H1 (cell line): ENCODE measurements at regions not wholly inside any gene's neighbourhood (a gene's known extent, or its start where the extent isn't known, plus 50 kb on each side); places are given as distances from the start of the nearest gene placed in this dataset.

ENCODE experiments used
- CTCF ChIA-PET: fragments of 300-600 bp; sonication (Branson Sonifier 250); formaldehyde crosslinking; loops from one replicate; lab custom pipeline; 2021; ENCODE audit not compliant: partially characterized antibody; lab: Charles Lee
- POLR2A ChIA-PET: fragments of 300-600 bp; sonication (Branson Sonifier 250); formaldehyde crosslinking; loops from one replicate; lab custom pipeline; 2021; ENCODE audit warnings: inconsistent platforms; ENCODE audit not compliant: partially characterized antibody; lab: Charles Lee
- DNase-seq, 2 experiments: peaks; one replicate each; pipeline versions ENCODE4 v3.0.0 to v3.0.0-alpha.2; 2010 to 2022; ENCODE audit warnings: low spot score in 2 of 2, low read depth in 1 of 2, mixed read lengths in 1 of 2
- FAIRE-seq: peaks from 2 replicates; lab custom pipeline; 2011; peaks lifted over from hg19 to GRCh38; lab: Jason Lieb, UNC
- H2AFZ ChIP-seq: 2 replicates; pipeline ENCODE4 v1.8.1; 2012; ENCODE audit warnings: low read length, inconsistent platforms
- H2AK5ac ChIP-seq: 2 replicates; pipeline ENCODE4 v1.6.1; 2013; ENCODE audit warnings: low read depth, low read length
- H2BK120ac ChIP-seq: replicated peaks from 2 replicates; pipeline ENCODE3; 2013; ENCODE audit warnings: low read depth, low read length, inconsistent platforms
- H2BK12ac ChIP-seq: 2 replicates; pipeline ENCODE4 v1.6.1; 2013; ENCODE audit warnings: low read depth, low read length
- H2BK15ac ChIP-seq: 2 replicates; pipeline ENCODE4 v1.6.1; 2013; ENCODE audit warnings: low read length
- H2BK20ac ChIP-seq: 2 replicates; pipeline ENCODE4 v1.6.1; 2013; ENCODE audit warnings: low read length
- H2BK5ac ChIP-seq: 2 replicates; pipeline ENCODE4 v1.6.1; 2013; ENCODE audit warnings: low read depth, low read length
- H3K14ac ChIP-seq: 2 replicates; pipeline ENCODE4 v1.6.1; 2013; ENCODE audit warnings: inconsistent platforms; ENCODE audit not compliant: insufficient read length
- H3K18ac ChIP-seq: 2 replicates; pipeline ENCODE4 v1.6.1; 2013; ENCODE audit warnings: low read length; ENCODE audit errors: extremely low read depth
- H3K23ac ChIP-seq: 2 replicates; pipeline ENCODE4 v1.6.1; 2013; ENCODE audit warnings: inconsistent platforms; ENCODE audit not compliant: insufficient read length
- H3K23me2 ChIP-seq: 2 replicates; pipeline ENCODE4 v1.6.1; 2013; ENCODE audit warnings: low read depth, low read length
- H3K27ac ChIP-seq: 2 replicates; pipeline ENCODE4 v1.6.1; 2011; ENCODE audit warnings: low read depth, low read length, inconsistent platforms
- H3K27me3 ChIP-seq, 4 experiments: replicated peaks in 1 of 4; 1 replicate in 1 of 4; 2 replicates in 3 of 4; pipeline versions ENCODE4 v1.6.1 to v1.8.1; 2011 to 2013; ENCODE audit warnings: low read length in 3 of 4, mild to moderate bottlenecking in 3 of 4, inconsistent platforms in 2 of 4, mixed read lengths in 2 of 4, moderate library complexity in 1 of 4; ENCODE audit not compliant: control insufficient read depth in 3 of 4, insufficient read depth in 3 of 4; ENCODE audit errors: extremely low read depth in 1 of 4
- H3K36me3 ChIP-seq, 4 experiments: 2 replicates each; pipeline versions ENCODE4 v1.6.1 to v1.8.1; 2011 to 2013; ENCODE audit warnings: mild to moderate bottlenecking in 4 of 4, low read length in 3 of 4, moderate library complexity in 2 of 4, control low read depth in 1 of 4, inconsistent platforms in 1 of 4; ENCODE audit not compliant: insufficient read depth in 4 of 4, control insufficient read depth in 2 of 4
- H3K4ac ChIP-seq: replicated peaks from 2 replicates; pipeline ENCODE3; 2013; ENCODE audit warnings: low read length, low read depth, mixed read lengths, inconsistent platforms; ENCODE audit not compliant: insufficient read length
- H3K4me1 ChIP-seq, 4 experiments: replicated peaks in 1 of 4; 1 replicate in 1 of 4; 2 replicates in 3 of 4; pipeline versions ENCODE4 v1.6.1 to v1.8.1; 2011 to 2013; ENCODE audit warnings: low read length in 3 of 4, inconsistent platforms in 2 of 4, mixed read lengths in 1 of 4; ENCODE audit not compliant: insufficient read depth in 4 of 4, control insufficient read depth in 3 of 4
- H3K4me2 ChIP-seq, 2 experiments: 2 replicates each; pipeline versions ENCODE4 v1.6.1 to v1.8.1; 2011 to 2013; ENCODE audit warnings: low read depth in 2 of 2, low read length in 2 of 2, control low read depth in 1 of 2, inconsistent platforms in 1 of 2, mild to moderate bottlenecking in 1 of 2; ENCODE audit not compliant: insufficient read depth in 1 of 2
- H3K4me3 ChIP-seq, 4 experiments: fragments of 200-600, 300-600 bp in 1 of 4; sonication (generic), shearing (Covaris generic), sonication (Bioruptor Twin) in 1 of 4; 2 replicates each; pipeline versions ENCODE4 v1.5.1 to v1.8.1; 2011 to 2016; ENCODE audit warnings: low read length in 4 of 4, low read depth in 3 of 4, control low read depth in 2 of 4, inconsistent platforms in 2 of 4, mild to moderate bottlenecking in 2 of 4, mixed read lengths in 1 of 4, moderate library complexity in 1 of 4; ENCODE audit not compliant: insufficient read depth in 2 of 4; ENCODE audit errors: extremely low read depth in 1 of 4
- H3K56ac ChIP-seq: replicated peaks from 2 replicates; pipeline ENCODE3; 2013; ENCODE audit warnings: low read depth, mild to moderate bottlenecking, mixed read lengths, low read length, inconsistent platforms; ENCODE audit not compliant: insufficient read length
- H3K79me1 ChIP-seq: 2 replicates; pipeline ENCODE4 v1.6.1; 2013; ENCODE audit warnings: low read depth, low read length, control low read depth
- H3K79me2 ChIP-seq, 2 experiments: 2 replicates each; pipeline versions ENCODE4 v1.6.1 to v1.8.1; 2012 to 2013; ENCODE audit warnings: low read length in 2 of 2, mild to moderate bottlenecking in 2 of 2, inconsistent platforms in 1 of 2; ENCODE audit not compliant: insufficient read depth in 2 of 2, control insufficient read depth in 1 of 2
- H3K9ac ChIP-seq, 4 experiments: replicated peaks in 1 of 4; 1 replicate in 1 of 4; 2 replicates in 3 of 4; pipeline versions ENCODE4 v1.6.1 to v1.8.1; 2011 to 2013; ENCODE audit warnings: low read depth in 3 of 4, low read length in 3 of 4, control low read depth in 2 of 4, mild to moderate bottlenecking in 2 of 4, moderate library complexity in 2 of 4, inconsistent platforms in 1 of 4; ENCODE audit errors: extremely low read depth in 1 of 4
- H3K9me3 ChIP-seq, 2 experiments: 2 replicates each; pipeline versions ENCODE4 v1.6.1 to v1.8.1; 2012 to 2013; ENCODE audit warnings: mild to moderate bottlenecking in 2 of 2, moderate library complexity in 2 of 2, control low read depth in 1 of 2, inconsistent platforms in 1 of 2, low read depth in 1 of 2, low read length in 1 of 2, mixed read lengths in 1 of 2; ENCODE audit not compliant: insufficient read depth in 2 of 2
- H4K20me1 ChIP-seq, 2 experiments: replicated peaks in 1 of 2; 2 replicates each; pipeline versions ENCODE3 to v1.8.1; 2011 to 2013; ENCODE audit warnings: inconsistent platforms in 2 of 2, low read length in 2 of 2, mild to moderate bottlenecking in 1 of 2; ENCODE audit not compliant: insufficient read depth in 2 of 2, control insufficient read depth in 1 of 2
- H4K5ac ChIP-seq: 2 replicates; pipeline ENCODE4 v1.6.1; 2013; ENCODE audit warnings: low read length, low read depth, mixed read lengths, inconsistent platforms; ENCODE audit not compliant: insufficient read length
- H4K8ac ChIP-seq: 2 replicates; pipeline ENCODE4 v1.8.0; 2013; ENCODE audit warnings: mild to moderate bottlenecking, moderate library complexity, low read length, inconsistent platforms; ENCODE audit not compliant: insufficient read depth; ENCODE audit errors: extremely low read depth
- H4K91ac ChIP-seq: replicated peaks from 2 replicates; pipeline ENCODE3; 2013; ENCODE audit warnings: low read length, mixed read lengths, inconsistent platforms; ENCODE audit not compliant: insufficient read length
- CHD2 ChIP-seq: IDR thresholded peaks from 2 replicates; pipeline ENCODE4 v1.6.1; 2012; ENCODE audit warnings: low read length, improper control_type of control experiment
- GABPA ChIP-seq: IDR thresholded peaks from 2 replicates; pipeline ENCODE4 v1.6.1; 2011; ENCODE audit warnings: mild to moderate bottlenecking, low read length, moderate library complexity, borderline replicate concordance; ENCODE audit not compliant: insufficient read depth
- MAX ChIP-seq: IDR thresholded peaks from 2 replicates; pipeline ENCODE4 v1.6.1; 2012; ENCODE audit warnings: inconsistent platforms
- POLR2A ChIP-seq, 2 experiments: IDR thresholded peaks; 1 replicate in 1 of 2; 2 replicates in 1 of 2; pipeline ENCODE4 v1.6.1; 2011; ENCODE audit warnings: low read depth in 2 of 2, low read length in 2 of 2, mild to moderate bottlenecking in 2 of 2; ENCODE audit errors: control extremely low read depth in 1 of 2
- RFX5 ChIP-seq: IDR thresholded peaks from 2 replicates; pipeline ENCODE4 v1.6.1; 2011; ENCODE audit warnings: low read depth, low read length, improper control_type of control experiment, borderline replicate concordance
- SIN3A ChIP-seq, 2 experiments: IDR thresholded peaks in 1 of 2; conservative IDR thresholded peaks in 1 of 2; 2 replicates each; pipeline ENCODE4 v1.6.1; 2011 to 2012; ENCODE audit warnings: low read length in 2 of 2, improper control_type of control experiment in 1 of 2, low read depth in 1 of 2, mild to moderate bottlenecking in 1 of 2
- SIRT6 ChIP-seq: IDR thresholded peaks from one replicate; pipeline ENCODE4 v1.7.1; 2012; ENCODE audit warnings: low read length, inconsistent platforms
- SP2 ChIP-seq: IDR thresholded peaks from 2 replicates; pipeline ENCODE4 v1.6.1; 2012; ENCODE audit warnings: mild to moderate bottlenecking, low read length, inconsistent platforms
- TAF7 ChIP-seq: optimal IDR thresholded peaks from 2 replicates; pipeline ENCODE3; 2011; ENCODE audit warnings: low read depth, mild to moderate bottlenecking, inconsistent platforms, low read length, moderate library complexity, borderline replicate concordance
- TBP ChIP-seq: IDR thresholded peaks from 2 replicates; pipeline ENCODE4 v1.6.1; 2011; ENCODE audit warnings: low read depth, low read length, improper control_type of control experiment
- TCF12 ChIP-seq: IDR thresholded peaks from 2 replicates; pipeline ENCODE4 v1.6.1; 2011; ENCODE audit warnings: low read depth, mild to moderate bottlenecking, low read length
- USF2 ChIP-seq: IDR thresholded peaks from 2 replicates; pipeline ENCODE4 v1.6.1; 2011; ENCODE audit warnings: low read length, improper control_type of control experiment
- WGBS, 2 experiments: shearing (Covaris generic) in 1 of 2; methylation state at CpG; one replicate each; pipeline versions ENCODE4 v1.1.6 to v1.1.7; 2013 to 2015; ENCODE audit warnings: low lambda C conversion rate in 2 of 2, mixed read lengths in 2 of 2, inconsistent platforms in 1 of 2, low coverage in 1 of 2, missing lambda C conversion rate in 1 of 2; ENCODE audit not compliant: insufficient replicate concordance in 2 of 2, insufficient coverage in 1 of 2, insufficient read length in 1 of 2; ENCODE audit errors: extremely low coverage in 1 of 2, missing lambda C conversion rate in 1 of 2; 5-methylcytosine and 5-hydroxymethylcytosine counted together

- no peaks in the 10 kb centered on the region for H3K27me3 ChIP-seq
- no peaks in the 10 kb centered on the region for H3K9me3 ChIP-seq
- peaks cover 0 to 4% (median 2%) of the 10 kb centered on the region in 4 experiments; a peak in 4 of 7 replicates for H3K4me1 ChIP-seq
- ChIA-PET POLR2A (no interaction called here), CTCF (interaction anchor here (0.8 to 1.6 kb wide), 4 partner anchors 172 to 516 kb away, joined by 3 to 4 read pairs (median 4); no protein-coding TSS in a partner anchor)
- TF ChIP-seq SP2 (no peak), SIN3A (conservative IDR thresholded peaks at IDR 0.05 in 1 of 2, IDR thresholded peaks at IDR 0.05 in 1 of 2; ENCODE audit: low read depth in 1 of 2, low read length in 2 of 2) (no peak), GABPA (no peak), TBP (no peak), TCF12 (no peak), POLR2A (IDR thresholded peaks at IDR 0.05; ENCODE audit: control extremely low read depth in 1 of 2, low read depth in 2 of 2, low read length in 2 of 2) (no peak), MAX (no peak), RFX5 (no peak), SIRT6 (no peak), CHD2 (no peak), TAF7 (no peak), USF2 (no peak)
- no peaks in the 10 kb centered on the region for H3K36me3 ChIP-seq
- H2BK120ac ChIP-seq = no peak overlapping the region
- no peaks in the 10 kb centered on the region for H3K79me1 ChIP-seq
- no peak overlapping the region for H2BK15ac ChIP-seq
- no peak overlapping the region for H2BK12ac ChIP-seq
- H3K27ac ChIP-seq = no peak overlapping the region
- H2BK20ac ChIP-seq = no peak overlapping the region
- 90% methylated on average over 3 of the region's 3 CpGs; no CpG with 5 or more reads in 1 of the 2 experiments for WGBS, 2 experiments
- H2AK5ac ChIP-seq = no peak overlapping the region
- H4K5ac ChIP-seq = no peak overlapping the region
- no peak overlapping the region for H4K91ac ChIP-seq
- FAIRE-seq (no peak), DNase-seq (no peak)
- H3K9ac ChIP-seq = no peak overlapping the region
- H4K8ac ChIP-seq = no peak overlapping the region
- H3K4me2 ChIP-seq = no peak overlapping the region
- H4K20me1 ChIP-seq = no peaks in the 10 kb centered on the region
- H3K4ac ChIP-seq = no peak overlapping the region
- H3K4me3 ChIP-seq = no peak overlapping the region
- H3K23ac ChIP-seq = no peak overlapping the region
- no peak overlapping the region for H2BK5ac ChIP-seq
- H3K18ac ChIP-seq = no peak overlapping the region
- H3K14ac ChIP-seq = no peak overlapping the region
- H3K23me2 ChIP-seq = no peaks in the 10 kb centered on the region
- no peak overlapping the region for H2AFZ ChIP-seq
- no peaks in the 10 kb centered on the region for H3K79me2 ChIP-seq
- H3K56ac ChIP-seq = no peak overlapping the region
Measured at GRCh38 chr12:105935981-105936380, 202.8 kb downstream of the NUAK1 start.
